Panc1 (cell line): ENCODE measurements at regions not wholly inside any gene's neighbourhood (a gene's known extent, or its start where the extent isn't known, plus 50 kb on each side); places are given as distances from the start of the nearest gene placed in this dataset.

Experiments
- ATAC-seq: fragments of 200-7000 bp; cut with Tn5 transposase; 2 replicates; pipeline ENCODE4 v1.9.1; 2020; ENCODE audit warnings: mild to moderate bottlenecking, moderate library complexity
- BruUV-seq: library from RNA; stranded (reverse); fragments of 400-500 nt; replicated peaks from 2 replicates; lab custom pipeline; 2021; lab: Mats Ljungman, UMichigan
- CTCF ChIA-PET: fragments of 300-600 bp; sonication (Branson Sonifier 250); formaldehyde crosslinking; loops from one replicate; lab custom pipeline; 2022; ENCODE audit warnings: antibody characterized with exemption; lab: Charles Lee
- POLR2A ChIA-PET: fragments of 300-600 bp; sonication (Branson Sonifier 250); formaldehyde crosslinking; loops from one replicate; lab custom pipeline; 2022; ENCODE audit warnings: antibody characterized with exemption; lab: Charles Lee
- DNase-seq: peaks from one replicate; pipeline ENCODE4 v3.0.0-alpha.2; 2010; ENCODE audit warnings: low read depth, low spot score
- H3K27ac ChIP-seq: 2 replicates; pipeline ENCODE4 v1.5.1; 2011; ENCODE audit warnings: mild to moderate bottlenecking, low read length, inconsistent platforms
- H3K27me3 ChIP-seq: fragments of 200-500 bp; sonication (Bioruptor generic); 2 replicates; pipeline ENCODE4 v1.6.0; 2014; ENCODE audit warnings: low read length, inconsistent platforms; ENCODE audit not compliant: control insufficient read depth, insufficient read depth
- H3K36me3 ChIP-seq: fragments of 200-500 bp; sonication (Bioruptor generic); 2 replicates; pipeline ENCODE4 v1.5.1; 2014; ENCODE audit warnings: inconsistent platforms, mild to moderate bottlenecking, low read length, moderate library complexity; ENCODE audit not compliant: control insufficient read depth, insufficient read depth
- H3K4me1 ChIP-seq: 2 replicates; pipeline ENCODE4 v1.5.1; 2011; ENCODE audit warnings: inconsistent platforms, mild to moderate bottlenecking, low read length, moderate library complexity; ENCODE audit not compliant: control insufficient read depth, insufficient read depth
- H3K4me3 ChIP-seq, 2 experiments: 2 replicates each; pipeline ENCODE4 v1.5.1; 2011 to 2012; ENCODE audit warnings: low read depth in 2 of 2, low read length in 2 of 2, mild to moderate bottlenecking in 2 of 2, inconsistent platforms in 1 of 2, moderate library complexity in 1 of 2
- H3K9me3 ChIP-seq: fragments of 200-500 bp; sonication (Bioruptor generic); 2 replicates; pipeline ENCODE4 v1.5.1; 2014; ENCODE audit warnings: low read depth, mild to moderate bottlenecking, inconsistent platforms, low read length, moderate library complexity; ENCODE audit not compliant: control insufficient read depth, insufficient read depth
- POLR2AphosphoS5 ChIP-seq: IDR thresholded peaks from 2 replicates; pipeline ENCODE4 v1.6.1; 2012; ENCODE audit warnings: mild to moderate bottlenecking, low read depth, low read length, moderate library complexity
- SIN3A ChIP-seq: IDR thresholded peaks from 2 replicates; pipeline ENCODE4 v1.6.1; 2012; ENCODE audit warnings: low read depth, mild to moderate bottlenecking, low read length, moderate library complexity, borderline replicate concordance; ENCODE audit not compliant: insufficient read depth
- TCF7L2 ChIP-seq: IDR thresholded peaks from 2 replicates; pipeline ENCODE4 v1.6.1; 2011; ENCODE audit warnings: mild to moderate bottlenecking, low read depth, low read length, inconsistent platforms
- in situ Hi-C: cut with HindIII; loops from 2 replicates; pipeline ENCODE4 v1.10.0; 2016; ENCODE audit warnings: low sequenced_read_pairs, low pct_unique_long_range_greater_than_20kb
- intact Hi-C: fragments of 100-400 bp; cut with micrococcal nuclease; formaldehyde crosslinking; loops from one replicate; pipeline ENCODE4 v1.10.0; 2022; ENCODE audit not compliant: unreplicated experiment
- TF ChIP-seq, protein P1 (sequence below): fragments of 450-650 bp; IDR thresholded peaks from 2 replicates; pipeline ENCODE4 v1.5.1; 2017; ENCODE audit warnings: mild to moderate bottlenecking
- TF ChIP-seq, protein P2 (sequence below), 2 experiments: IDR thresholded peaks; 2 replicates each; pipeline ENCODE4 v1.6.1; 2011 to 2012; ENCODE audit warnings: low read depth in 2 of 2, control low read depth in 1 of 2, low read length in 1 of 2, mild to moderate bottlenecking in 1 of 2, moderate library complexity in 1 of 2; ENCODE audit not compliant: insufficient read depth in 1 of 2

DNA sequence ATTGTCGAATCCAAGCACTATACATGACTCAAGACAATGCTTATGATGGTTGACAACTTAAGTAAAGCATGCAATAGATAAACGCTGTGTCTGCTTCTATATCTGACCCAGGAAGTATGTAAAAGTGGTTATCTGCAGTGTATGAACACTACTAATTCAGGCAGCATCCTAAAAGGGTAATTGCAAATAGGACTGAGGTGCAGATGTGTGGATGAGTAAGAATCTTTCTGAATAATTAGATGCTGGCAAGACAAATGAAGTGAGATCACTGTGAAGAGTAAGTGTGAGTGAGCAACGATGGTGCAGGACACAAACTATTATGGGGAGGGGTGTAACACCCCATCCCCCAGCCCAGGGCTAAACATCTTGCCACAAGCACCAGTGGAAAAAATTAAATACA is 195.7 kb upstream of the CHRNA7 start:
- BruUV-seq, result no TSS peak
- CTCF ChIA-PET, result no interaction called here

DNA sequence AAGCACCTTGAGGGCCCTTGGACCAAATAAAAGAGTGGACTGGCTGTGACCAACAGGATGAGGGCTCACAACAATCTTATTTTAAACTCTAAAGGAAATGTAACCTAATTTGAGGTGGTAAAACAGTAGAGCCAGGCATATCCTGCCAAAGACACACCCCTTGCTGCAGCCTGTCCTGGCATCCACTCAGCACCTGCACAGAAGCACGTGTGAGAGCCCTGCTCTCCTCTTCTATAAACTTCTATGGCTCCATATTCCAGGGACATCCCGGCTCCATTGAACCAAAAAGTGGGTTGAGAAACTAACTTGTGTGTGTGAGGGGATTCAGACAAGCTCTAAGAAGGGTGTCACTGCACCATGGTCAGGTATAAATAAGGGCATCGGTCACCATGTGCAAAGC is 190.9 kb upstream of the CHRNA7 start:
- no peak for ATAC-seq
- ChIA-PET CTCF (no interaction called here), POLR2A (no interaction called here)
- no peak for DNase-seq
- BruUV-seq, result no TSS peak
- intact Hi-C loops, result no loop called here
- H3K4me1 ChIP-seq, result no peaks in the 10 kb centered on the region
- no peaks in the 10 kb centered on the region for H3K9me3 ChIP-seq
- TF ChIP-seq POLR2AphosphoS5 (no peak), TCF7L2 (no peak), SIN3A (no peak)
- TF ChIP-seq, protein P1, sequence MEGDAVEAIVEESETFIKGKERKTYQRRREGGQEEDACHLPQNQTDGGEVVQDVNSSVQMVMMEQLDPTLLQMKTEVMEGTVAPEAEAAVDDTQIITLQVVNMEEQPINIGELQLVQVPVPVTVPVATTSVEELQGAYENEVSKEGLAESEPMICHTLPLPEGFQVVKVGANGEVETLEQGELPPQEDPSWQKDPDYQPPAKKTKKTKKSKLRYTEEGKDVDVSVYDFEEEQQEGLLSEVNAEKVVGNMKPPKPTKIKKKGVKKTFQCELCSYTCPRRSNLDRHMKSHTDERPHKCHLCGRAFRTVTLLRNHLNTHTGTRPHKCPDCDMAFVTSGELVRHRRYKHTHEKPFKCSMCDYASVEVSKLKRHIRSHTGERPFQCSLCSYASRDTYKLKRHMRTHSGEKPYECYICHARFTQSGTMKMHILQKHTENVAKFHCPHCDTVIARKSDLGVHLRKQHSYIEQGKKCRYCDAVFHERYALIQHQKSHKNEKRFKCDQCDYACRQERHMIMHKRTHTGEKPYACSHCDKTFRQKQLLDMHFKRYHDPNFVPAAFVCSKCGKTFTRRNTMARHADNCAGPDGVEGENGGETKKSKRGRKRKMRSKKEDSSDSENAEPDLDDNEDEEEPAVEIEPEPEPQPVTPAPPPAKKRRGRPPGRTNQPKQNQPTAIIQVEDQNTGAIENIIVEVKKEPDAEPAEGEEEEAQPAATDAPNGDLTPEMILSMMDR, result no peak
- TF ChIP-seq, protein P2, sequence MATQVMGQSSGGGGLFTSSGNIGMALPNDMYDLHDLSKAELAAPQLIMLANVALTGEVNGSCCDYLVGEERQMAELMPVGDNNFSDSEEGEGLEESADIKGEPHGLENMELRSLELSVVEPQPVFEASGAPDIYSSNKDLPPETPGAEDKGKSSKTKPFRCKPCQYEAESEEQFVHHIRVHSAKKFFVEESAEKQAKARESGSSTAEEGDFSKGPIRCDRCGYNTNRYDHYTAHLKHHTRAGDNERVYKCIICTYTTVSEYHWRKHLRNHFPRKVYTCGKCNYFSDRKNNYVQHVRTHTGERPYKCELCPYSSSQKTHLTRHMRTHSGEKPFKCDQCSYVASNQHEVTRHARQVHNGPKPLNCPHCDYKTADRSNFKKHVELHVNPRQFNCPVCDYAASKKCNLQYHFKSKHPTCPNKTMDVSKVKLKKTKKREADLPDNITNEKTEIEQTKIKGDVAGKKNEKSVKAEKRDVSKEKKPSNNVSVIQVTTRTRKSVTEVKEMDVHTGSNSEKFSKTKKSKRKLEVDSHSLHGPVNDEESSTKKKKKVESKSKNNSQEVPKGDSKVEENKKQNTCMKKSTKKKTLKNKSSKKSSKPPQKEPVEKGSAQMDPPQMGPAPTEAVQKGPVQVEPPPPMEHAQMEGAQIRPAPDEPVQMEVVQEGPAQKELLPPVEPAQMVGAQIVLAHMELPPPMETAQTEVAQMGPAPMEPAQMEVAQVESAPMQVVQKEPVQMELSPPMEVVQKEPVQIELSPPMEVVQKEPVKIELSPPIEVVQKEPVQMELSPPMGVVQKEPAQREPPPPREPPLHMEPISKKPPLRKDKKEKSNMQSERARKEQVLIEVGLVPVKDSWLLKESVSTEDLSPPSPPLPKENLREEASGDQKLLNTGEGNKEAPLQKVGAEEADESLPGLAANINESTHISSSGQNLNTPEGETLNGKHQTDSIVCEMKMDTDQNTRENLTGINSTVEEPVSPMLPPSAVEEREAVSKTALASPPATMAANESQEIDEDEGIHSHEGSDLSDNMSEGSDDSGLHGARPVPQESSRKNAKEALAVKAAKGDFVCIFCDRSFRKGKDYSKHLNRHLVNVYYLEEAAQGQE (IDR thresholded peaks at IDR 0.05; ENCODE audit: insufficient read depth in 1 of 2, low read depth in 2 of 2, low read length in 1 of 2), result no peak
- H3K36me3 ChIP-seq, result no peaks in the 10 kb centered on the region
- no peak overlapping the region for H3K27ac ChIP-seq
- in situ Hi-C loops, result no loop called here
- H3K27me3 ChIP-seq, result no peaks in the 10 kb centered on the region
- no peak overlapping the region for H3K4me3 ChIP-seq

More for the DNA sequence above, 195.7 kb upstream of the CHRNA7 start:
- TF ChIP-seq SIN3A (no peak), POLR2AphosphoS5 (no peak), TCF7L2 (no peak)
- TF ChIP-seq, protein P1, result no peak
- TF ChIP-seq, protein P2 (IDR thresholded peaks at IDR 0.05; ENCODE audit: insufficient read depth in 1 of 2, low read depth in 2 of 2, low read length in 1 of 2), result no peak
- no peaks in the 10 kb centered on the region for H3K9me3 ChIP-seq
- intact Hi-C loops, result no loop called here
- ATAC-seq (no peak), DNase-seq (no peak)
- H3K36me3 ChIP-seq, result no peaks in the 10 kb centered on the region
- no peak overlapping the region for H3K4me3 ChIP-seq
- H3K27me3 ChIP-seq, result no peaks in the 10 kb centered on the region
- POLR2A ChIA-PET, result no interaction called here
- H3K27ac ChIP-seq, result no peak overlapping the region
- in situ Hi-C loops, result no loop called here
- no peaks in the 10 kb centered on the region for H3K4me1 ChIP-seq
